PC-3 (cell line): ENCODE measurements at regions not wholly inside any gene's neighbourhood (a gene's known extent, or its start where the extent isn't known, plus 50 kb on each side); places are given as distances from the start of the nearest gene placed in this dataset.

ENCODE experiments used
- ATAC-seq: fragments of 200-7000 bp; cut with Tn5 transposase; 2 replicates; pipeline ENCODE4 v1.9.1; 2020; ENCODE audit warnings: mild to moderate bottlenecking, moderate library complexity
- BruUV-seq: library from RNA; stranded (reverse); fragments of 400-500 nt; replicated peaks from 2 replicates; lab custom pipeline; 2021; lab: Mats Ljungman, UMichigan
- CTCF ChIA-PET: fragments of 300-600 bp; sonication (Branson Sonifier 250); formaldehyde crosslinking; loops from one replicate; lab custom pipeline; 2022; ENCODE audit warnings: antibody characterized with exemption; lab: Charles Lee
- POLR2A ChIA-PET: fragments of 300-600 bp; sonication (Branson Sonifier 250); formaldehyde crosslinking; loops from one replicate; lab custom pipeline; 2022; ENCODE audit warnings: antibody characterized with exemption; ENCODE audit not compliant: unreplicated experiment; lab: Charles Lee
- DNase-seq: peaks from one replicate; pipeline ENCODE4 v3.0.0-alpha.2; 2015
- H2AFZ ChIP-seq: fragments of 300-600 bp; sonication (generic); 2 replicates; pipeline ENCODE4 v1.6.0; 2016; ENCODE audit warnings: antibody characterized with exemption, low read length
- H3F3A ChIP-seq: fragments of 300-600 bp; sonication (generic); one replicate; pipeline ENCODE4 v1.6.0; 2017; ENCODE audit warnings: antibody characterized with exemption, low read length, control low read depth, mild to moderate bottlenecking; ENCODE audit not compliant: unreplicated experiment
- H3K27ac ChIP-seq: fragments of 300-600 bp; sonication (generic); 2 replicates; pipeline ENCODE4 v1.5.1; 2016; ENCODE audit warnings: mild to moderate bottlenecking, low read length
- H3K27me3 ChIP-seq: fragments of 300-600 bp; sonication (generic); 2 replicates; pipeline ENCODE4 v1.6.1; 2016; ENCODE audit warnings: low read length, mixed read lengths
- H3K36me3 ChIP-seq: fragments of 300-600 bp; sonication (generic); 2 replicates; pipeline ENCODE4 v1.6.1; 2016; ENCODE audit warnings: low read depth, mixed run types, low read length, mixed read lengths
- H3K4me1 ChIP-seq: fragments of 300-600 bp; sonication (generic); 2 replicates; pipeline ENCODE4 v1.5.1; 2016; ENCODE audit warnings: low read length; ENCODE audit not compliant: insufficient read depth
- H3K4me2 ChIP-seq: fragments of 300-600 bp; sonication (generic); 2 replicates; pipeline ENCODE4 v1.6.0; 2016; ENCODE audit warnings: low read length
- H3K4me3 ChIP-seq: fragments of 300-600 bp; sonication (generic); 2 replicates; pipeline ENCODE4 v1.5.1; 2016; ENCODE audit warnings: mild to moderate bottlenecking, low read length, mixed read lengths
- H3K79me2 ChIP-seq: fragments of 300-600 bp; sonication (generic); 2 replicates; pipeline ENCODE4 v1.6.1; 2017; ENCODE audit warnings: low read length, mixed read lengths
- H3K9ac ChIP-seq: fragments of 300-600 bp; sonication (generic); 2 replicates; pipeline ENCODE4 v1.6.0; 2016; ENCODE audit warnings: mild to moderate bottlenecking, low read length
- H3K9me2 ChIP-seq: fragments of 300-600 bp; sonication (generic); replicated peaks from 2 replicates; pipeline ENCODE4 v1.6.1; 2016; ENCODE audit warnings: mixed run types, low read length, mixed read lengths
- H3K9me3 ChIP-seq: fragments of 300-600 bp; sonication (generic); 2 replicates; pipeline ENCODE4 v1.6.1; 2016; ENCODE audit warnings: low read length, mixed read lengths
- H4K20me1 ChIP-seq: fragments of 300-600 bp; sonication (generic); 2 replicates; pipeline ENCODE4 v1.6.1; 2016; ENCODE audit warnings: low read length, mixed read lengths
- EZH2 ChIP-seq: fragments of 300-600 bp; sonication (generic); IDR thresholded peaks from one replicate; pipeline ENCODE4 v1.6.1; 2017; ENCODE audit warnings: antibody characterized with exemption, mild to moderate bottlenecking, low read length; ENCODE audit not compliant: unreplicated experiment
- EZH2phosphoT487 ChIP-seq: fragments of 300-600 bp; sonication (generic); IDR thresholded peaks from 2 replicates; pipeline ENCODE4 v1.6.1; 2018; ENCODE audit warnings: mild to moderate bottlenecking, antibody characterized with exemption, low read length, borderline replicate concordance
- intact Hi-C: fragments of 100-400 bp; cut with micrococcal nuclease; formaldehyde crosslinking; loops from 2 replicates; pipeline ENCODE4 v1.9.0; 2023
- TF ChIP-seq, protein P1 (sequence below): fragments of 300-600 bp; sonication (generic); conservative IDR thresholded peaks from 2 replicates; pipeline ENCODE4 v1.5.1; 2017; ENCODE audit warnings: antibody characterized with exemption, low read depth, mild to moderate bottlenecking, low read length

DNA sequence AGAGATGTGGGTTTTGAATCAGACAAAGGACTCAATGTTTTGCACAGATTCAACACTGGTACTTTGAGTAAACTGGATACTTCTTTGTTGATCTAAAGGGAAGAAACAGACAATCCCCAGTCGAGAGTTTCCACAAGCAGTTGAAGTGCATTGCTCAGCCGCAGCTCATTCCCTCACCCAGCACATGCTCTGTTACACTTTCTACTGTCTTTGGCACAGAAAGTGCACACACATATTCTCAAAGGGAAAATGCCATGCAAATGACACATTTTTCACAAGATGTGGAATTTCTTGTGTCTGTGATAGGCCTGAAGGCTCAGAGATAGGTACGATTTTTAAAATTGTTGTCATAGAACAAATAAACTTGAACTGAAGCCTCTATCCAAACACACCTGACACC is 258.9 kb upstream of the TRIB2 start:
- H3K9ac ChIP-seq = no peak overlapping the region
- no peaks in the 10 kb centered on the region for H3K36me3 ChIP-seq
- TF ChIP-seq, protein P1, sequence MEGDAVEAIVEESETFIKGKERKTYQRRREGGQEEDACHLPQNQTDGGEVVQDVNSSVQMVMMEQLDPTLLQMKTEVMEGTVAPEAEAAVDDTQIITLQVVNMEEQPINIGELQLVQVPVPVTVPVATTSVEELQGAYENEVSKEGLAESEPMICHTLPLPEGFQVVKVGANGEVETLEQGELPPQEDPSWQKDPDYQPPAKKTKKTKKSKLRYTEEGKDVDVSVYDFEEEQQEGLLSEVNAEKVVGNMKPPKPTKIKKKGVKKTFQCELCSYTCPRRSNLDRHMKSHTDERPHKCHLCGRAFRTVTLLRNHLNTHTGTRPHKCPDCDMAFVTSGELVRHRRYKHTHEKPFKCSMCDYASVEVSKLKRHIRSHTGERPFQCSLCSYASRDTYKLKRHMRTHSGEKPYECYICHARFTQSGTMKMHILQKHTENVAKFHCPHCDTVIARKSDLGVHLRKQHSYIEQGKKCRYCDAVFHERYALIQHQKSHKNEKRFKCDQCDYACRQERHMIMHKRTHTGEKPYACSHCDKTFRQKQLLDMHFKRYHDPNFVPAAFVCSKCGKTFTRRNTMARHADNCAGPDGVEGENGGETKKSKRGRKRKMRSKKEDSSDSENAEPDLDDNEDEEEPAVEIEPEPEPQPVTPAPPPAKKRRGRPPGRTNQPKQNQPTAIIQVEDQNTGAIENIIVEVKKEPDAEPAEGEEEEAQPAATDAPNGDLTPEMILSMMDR = no peak
- TF ChIP-seq EZH2 (no peak), EZH2phosphoT487 (no peak)
- ChIA-PET CTCF (interaction anchor here (1.3 kb wide), 1 partner anchor 258 kb away, joined by 3 read pairs; no protein-coding TSS in a partner anchor), POLR2A (no interaction called here)
- H3K27me3 ChIP-seq = no peaks in the 10 kb centered on the region
- no peak overlapping the region for H3K4me2 ChIP-seq
- BruUV-seq = no TSS peak
- no peaks in the 10 kb centered on the region for H3K9me3 ChIP-seq
- no peak overlapping the region for H3K4me3 ChIP-seq
- peaks cover 15% of the 10 kb centered on the region for H3K4me1 ChIP-seq
- no peak overlapping the region for H2AFZ ChIP-seq
- ATAC-seq (no peak), DNase-seq (no peak)
- H3K79me2 ChIP-seq = no peaks in the 10 kb centered on the region
- H3K27ac ChIP-seq = no peak overlapping the region
- no peaks in the 10 kb centered on the region for H4K20me1 ChIP-seq
- intact Hi-C loops = loop anchor here (10.0 kb wide), 2 partner anchors 593 to 623 kb away; no protein-coding TSS in a partner anchor
- no peaks in the 10 kb centered on the region for H3K9me2 ChIP-seq
- H3F3A ChIP-seq = no peaks in the 10 kb centered on the region

DNA sequence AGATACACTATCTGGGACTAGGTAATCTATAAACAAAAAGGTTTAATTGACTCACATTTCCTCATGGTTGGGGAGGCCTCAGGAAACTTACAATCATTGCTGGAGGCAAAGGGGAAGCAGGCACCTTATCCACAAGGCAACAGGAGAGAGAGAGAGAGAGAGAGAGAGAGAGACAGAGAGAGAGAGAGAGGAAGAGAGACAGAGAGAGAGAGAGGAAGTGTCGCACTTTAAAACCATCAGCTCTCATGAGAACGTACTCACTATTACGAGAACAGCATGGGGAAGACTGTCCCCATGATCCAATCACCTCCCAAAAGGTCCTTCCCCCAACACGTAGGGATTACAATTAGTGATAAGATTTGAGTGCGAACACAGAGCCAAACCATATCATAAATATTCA is 253.5 kb upstream of the TRIB2 start:
- no TSS peak for BruUV-seq
- no peaks in the 10 kb centered on the region for H3K9me3 ChIP-seq
- DNase-seq = no peak
- intact Hi-C loops = no loop called here
- TF ChIP-seq EZH2phosphoT487 = no peak
- TF ChIP-seq, protein P1 = no peak
- TF ChIP-seq EZH2 = no peak
- ATAC-seq = no peak
- CTCF ChIA-PET = no interaction called here
- no peaks in the 10 kb centered on the region for H3F3A ChIP-seq
- H3K27me3 ChIP-seq = no peaks in the 10 kb centered on the region
- POLR2A ChIA-PET = no interaction called here
- H4K20me1 ChIP-seq = no peaks in the 10 kb centered on the region
- H3K9me2 ChIP-seq = no peaks in the 10 kb centered on the region
- H3K27ac ChIP-seq = no peak overlapping the region
- no peak overlapping the region for H2AFZ ChIP-seq
- no peak overlapping the region for H3K4me2 ChIP-seq
- H3K79me2 ChIP-seq = no peaks in the 10 kb centered on the region
- H3K4me3 ChIP-seq = no peak overlapping the region
- no peak overlapping the region for H3K9ac ChIP-seq
- no peaks in the 10 kb centered on the region for H3K4me1 ChIP-seq
- H3K36me3 ChIP-seq = no peaks in the 10 kb centered on the region

DNA sequence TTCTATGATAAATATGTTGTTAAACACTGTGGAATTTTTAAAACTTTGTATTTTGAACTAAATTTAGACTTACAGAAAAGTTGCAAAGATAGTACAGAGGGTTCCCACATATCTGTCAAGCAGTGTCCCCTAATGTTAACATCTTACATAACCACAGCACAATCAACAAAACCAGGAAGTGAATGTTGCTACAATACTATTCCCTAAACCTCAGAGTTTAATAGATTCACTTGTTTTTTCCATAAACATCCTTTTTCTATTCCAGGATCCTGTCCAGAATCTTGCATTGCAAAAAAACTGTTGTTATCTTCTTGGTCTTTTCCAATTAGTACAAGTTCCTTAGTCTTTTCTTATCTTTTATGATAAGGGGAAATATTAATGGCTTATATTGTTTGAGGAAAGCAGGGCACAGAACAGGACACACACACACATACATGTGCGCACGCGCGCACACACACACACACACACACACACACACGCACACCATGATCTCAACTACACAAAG is 251.1 kb upstream of the TRIB2 start:
- no peaks in the 10 kb centered on the region for H4K20me1 ChIP-seq
- BruUV-seq = no TSS peak
- intact Hi-C loops = no loop called here
- TF ChIP-seq EZH2 (no peak), EZH2phosphoT487 (no peak)
- TF ChIP-seq, protein P1 = no peak
- no peaks in the 10 kb centered on the region for H3K9me2 ChIP-seq
- H3K4me3 ChIP-seq = no peak overlapping the region
- H3F3A ChIP-seq = no peaks in the 10 kb centered on the region
- ChIA-PET CTCF (no interaction called here), POLR2A (no interaction called here)
- DNase-seq (no peak), ATAC-seq (no peak)
- no peaks in the 10 kb centered on the region for H3K36me3 ChIP-seq
- H3K27me3 ChIP-seq = no peaks in the 10 kb centered on the region
- H3K9me3 ChIP-seq = no peaks in the 10 kb centered on the region
- H3K9ac ChIP-seq = no peak overlapping the region
- no peaks in the 10 kb centered on the region for H3K79me2 ChIP-seq
- no peak overlapping the region for H3K4me2 ChIP-seq
- no peak overlapping the region for H3K27ac ChIP-seq
- no peaks in the 10 kb centered on the region for H3K4me1 ChIP-seq
- H2AFZ ChIP-seq = no peak overlapping the region
